Panc1 (cell line): ENCODE measurements at regions not wholly inside any gene's neighbourhood (a gene's known extent, or its start where the extent isn't known, plus 50 kb on each side); places are given as distances from the start of the nearest gene placed in this dataset.

Experiments used
- ATAC-seq: fragments of 200-7000 bp; cut with Tn5 transposase; 2 replicates; pipeline ENCODE4 v1.9.1; 2020; ENCODE audit warnings: mild to moderate bottlenecking, moderate library complexity
- BruUV-seq: library from RNA; stranded (reverse); fragments of 400-500 nt; replicated peaks from 2 replicates; lab custom pipeline; 2021; lab: Mats Ljungman, UMichigan
- CTCF ChIA-PET: fragments of 300-600 bp; sonication (Branson Sonifier 250); formaldehyde crosslinking; loops from one replicate; lab custom pipeline; 2022; ENCODE audit warnings: antibody characterized with exemption; lab: Charles Lee
- POLR2A ChIA-PET: fragments of 300-600 bp; sonication (Branson Sonifier 250); formaldehyde crosslinking; loops from one replicate; lab custom pipeline; 2022; ENCODE audit warnings: antibody characterized with exemption; lab: Charles Lee
- DNase-seq: peaks from one replicate; pipeline ENCODE4 v3.0.0-alpha.2; 2010; ENCODE audit warnings: low read depth, low spot score
- H3K27ac ChIP-seq: 2 replicates; pipeline ENCODE4 v1.5.1; 2011; ENCODE audit warnings: mild to moderate bottlenecking, low read length, inconsistent platforms
- H3K27me3 ChIP-seq: fragments of 200-500 bp; sonication (Bioruptor generic); 2 replicates; pipeline ENCODE4 v1.6.0; 2014; ENCODE audit warnings: low read length, inconsistent platforms; ENCODE audit not compliant: control insufficient read depth, insufficient read depth
- H3K36me3 ChIP-seq: fragments of 200-500 bp; sonication (Bioruptor generic); 2 replicates; pipeline ENCODE4 v1.5.1; 2014; ENCODE audit warnings: inconsistent platforms, mild to moderate bottlenecking, low read length, moderate library complexity; ENCODE audit not compliant: control insufficient read depth, insufficient read depth
- H3K4me1 ChIP-seq: 2 replicates; pipeline ENCODE4 v1.5.1; 2011; ENCODE audit warnings: inconsistent platforms, mild to moderate bottlenecking, low read length, moderate library complexity; ENCODE audit not compliant: control insufficient read depth, insufficient read depth
- H3K4me3 ChIP-seq, 2 experiments: 2 replicates each; pipeline ENCODE4 v1.5.1; 2011 to 2012; ENCODE audit warnings: low read depth in 2 of 2, low read length in 2 of 2, mild to moderate bottlenecking in 2 of 2, inconsistent platforms in 1 of 2, moderate library complexity in 1 of 2
- H3K9me3 ChIP-seq: fragments of 200-500 bp; sonication (Bioruptor generic); 2 replicates; pipeline ENCODE4 v1.5.1; 2014; ENCODE audit warnings: low read depth, mild to moderate bottlenecking, inconsistent platforms, low read length, moderate library complexity; ENCODE audit not compliant: control insufficient read depth, insufficient read depth
- POLR2AphosphoS5 ChIP-seq: IDR thresholded peaks from 2 replicates; pipeline ENCODE4 v1.6.1; 2012; ENCODE audit warnings: mild to moderate bottlenecking, low read depth, low read length, moderate library complexity
- SIN3A ChIP-seq: IDR thresholded peaks from 2 replicates; pipeline ENCODE4 v1.6.1; 2012; ENCODE audit warnings: low read depth, mild to moderate bottlenecking, low read length, moderate library complexity, borderline replicate concordance; ENCODE audit not compliant: insufficient read depth
- TCF7L2 ChIP-seq: IDR thresholded peaks from 2 replicates; pipeline ENCODE4 v1.6.1; 2011; ENCODE audit warnings: mild to moderate bottlenecking, low read depth, low read length, inconsistent platforms
- in situ Hi-C: cut with HindIII; loops from 2 replicates; pipeline ENCODE4 v1.10.0; 2016; ENCODE audit warnings: low sequenced_read_pairs, low pct_unique_long_range_greater_than_20kb
- intact Hi-C: fragments of 100-400 bp; cut with micrococcal nuclease; formaldehyde crosslinking; loops from one replicate; pipeline ENCODE4 v1.10.0; 2022; ENCODE audit not compliant: unreplicated experiment
- TF ChIP-seq, protein P1 (sequence below): fragments of 450-650 bp; IDR thresholded peaks from 2 replicates; pipeline ENCODE4 v1.5.1; 2017; ENCODE audit warnings: mild to moderate bottlenecking
- TF ChIP-seq, protein P2 (sequence below), 2 experiments: IDR thresholded peaks; 2 replicates each; pipeline ENCODE4 v1.6.1; 2011 to 2012; ENCODE audit warnings: low read depth in 2 of 2, control low read depth in 1 of 2, low read length in 1 of 2, mild to moderate bottlenecking in 1 of 2, moderate library complexity in 1 of 2; ENCODE audit not compliant: insufficient read depth in 1 of 2

DNA sequence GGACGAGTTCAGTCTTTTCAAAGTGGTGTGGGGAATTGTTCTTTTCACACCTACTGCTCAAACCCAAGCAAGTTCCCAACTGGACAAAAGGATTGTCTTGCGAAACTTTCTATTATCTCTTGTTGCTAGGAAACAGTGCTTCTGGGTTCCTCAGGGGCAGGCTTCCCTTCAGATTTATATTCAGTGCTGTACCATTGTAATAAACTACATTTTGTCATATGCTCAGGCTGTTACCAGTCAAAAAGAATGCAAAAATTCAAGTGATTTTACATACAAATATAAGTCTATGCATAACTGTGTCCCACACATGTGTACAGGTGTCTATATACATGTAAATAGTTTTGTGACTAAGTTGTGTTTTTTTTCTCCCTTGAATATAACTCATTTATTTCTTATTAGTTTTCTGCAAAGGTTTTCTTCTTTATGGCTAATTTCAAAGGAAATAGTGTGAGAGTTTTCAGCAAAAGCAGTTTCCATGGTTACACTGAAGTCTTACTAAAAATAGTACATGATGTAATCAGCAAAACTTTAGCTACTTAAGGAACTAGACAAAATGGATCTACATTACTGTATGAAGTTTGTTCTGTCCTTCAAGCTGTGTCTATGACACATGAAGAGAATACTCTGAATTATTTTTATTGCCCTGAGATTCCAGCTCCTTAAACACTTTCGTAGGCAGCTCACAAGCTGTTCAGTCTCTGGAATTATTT lies 430.2 kb upstream of the TMPO start:
- TF ChIP-seq TCF7L2, result no peak
- no peak for TF ChIP-seq SIN3A
- TF ChIP-seq, protein P1, sequence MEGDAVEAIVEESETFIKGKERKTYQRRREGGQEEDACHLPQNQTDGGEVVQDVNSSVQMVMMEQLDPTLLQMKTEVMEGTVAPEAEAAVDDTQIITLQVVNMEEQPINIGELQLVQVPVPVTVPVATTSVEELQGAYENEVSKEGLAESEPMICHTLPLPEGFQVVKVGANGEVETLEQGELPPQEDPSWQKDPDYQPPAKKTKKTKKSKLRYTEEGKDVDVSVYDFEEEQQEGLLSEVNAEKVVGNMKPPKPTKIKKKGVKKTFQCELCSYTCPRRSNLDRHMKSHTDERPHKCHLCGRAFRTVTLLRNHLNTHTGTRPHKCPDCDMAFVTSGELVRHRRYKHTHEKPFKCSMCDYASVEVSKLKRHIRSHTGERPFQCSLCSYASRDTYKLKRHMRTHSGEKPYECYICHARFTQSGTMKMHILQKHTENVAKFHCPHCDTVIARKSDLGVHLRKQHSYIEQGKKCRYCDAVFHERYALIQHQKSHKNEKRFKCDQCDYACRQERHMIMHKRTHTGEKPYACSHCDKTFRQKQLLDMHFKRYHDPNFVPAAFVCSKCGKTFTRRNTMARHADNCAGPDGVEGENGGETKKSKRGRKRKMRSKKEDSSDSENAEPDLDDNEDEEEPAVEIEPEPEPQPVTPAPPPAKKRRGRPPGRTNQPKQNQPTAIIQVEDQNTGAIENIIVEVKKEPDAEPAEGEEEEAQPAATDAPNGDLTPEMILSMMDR, result no peak
- TF ChIP-seq, protein P2, sequence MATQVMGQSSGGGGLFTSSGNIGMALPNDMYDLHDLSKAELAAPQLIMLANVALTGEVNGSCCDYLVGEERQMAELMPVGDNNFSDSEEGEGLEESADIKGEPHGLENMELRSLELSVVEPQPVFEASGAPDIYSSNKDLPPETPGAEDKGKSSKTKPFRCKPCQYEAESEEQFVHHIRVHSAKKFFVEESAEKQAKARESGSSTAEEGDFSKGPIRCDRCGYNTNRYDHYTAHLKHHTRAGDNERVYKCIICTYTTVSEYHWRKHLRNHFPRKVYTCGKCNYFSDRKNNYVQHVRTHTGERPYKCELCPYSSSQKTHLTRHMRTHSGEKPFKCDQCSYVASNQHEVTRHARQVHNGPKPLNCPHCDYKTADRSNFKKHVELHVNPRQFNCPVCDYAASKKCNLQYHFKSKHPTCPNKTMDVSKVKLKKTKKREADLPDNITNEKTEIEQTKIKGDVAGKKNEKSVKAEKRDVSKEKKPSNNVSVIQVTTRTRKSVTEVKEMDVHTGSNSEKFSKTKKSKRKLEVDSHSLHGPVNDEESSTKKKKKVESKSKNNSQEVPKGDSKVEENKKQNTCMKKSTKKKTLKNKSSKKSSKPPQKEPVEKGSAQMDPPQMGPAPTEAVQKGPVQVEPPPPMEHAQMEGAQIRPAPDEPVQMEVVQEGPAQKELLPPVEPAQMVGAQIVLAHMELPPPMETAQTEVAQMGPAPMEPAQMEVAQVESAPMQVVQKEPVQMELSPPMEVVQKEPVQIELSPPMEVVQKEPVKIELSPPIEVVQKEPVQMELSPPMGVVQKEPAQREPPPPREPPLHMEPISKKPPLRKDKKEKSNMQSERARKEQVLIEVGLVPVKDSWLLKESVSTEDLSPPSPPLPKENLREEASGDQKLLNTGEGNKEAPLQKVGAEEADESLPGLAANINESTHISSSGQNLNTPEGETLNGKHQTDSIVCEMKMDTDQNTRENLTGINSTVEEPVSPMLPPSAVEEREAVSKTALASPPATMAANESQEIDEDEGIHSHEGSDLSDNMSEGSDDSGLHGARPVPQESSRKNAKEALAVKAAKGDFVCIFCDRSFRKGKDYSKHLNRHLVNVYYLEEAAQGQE (IDR thresholded peaks at IDR 0.05; ENCODE audit: insufficient read depth in 1 of 2, low read depth in 2 of 2, low read length in 1 of 2), result no peak
- no peak for TF ChIP-seq POLR2AphosphoS5
- in situ Hi-C loops (no loop called here), intact Hi-C loops (no loop called here)
- Histone ChIP-seq H3K9me3 (no peaks in the 10 kb centered on the region), H3K4me1 (no peaks in the 10 kb centered on the region), H3K36me3 (no peaks in the 10 kb centered on the region), H3K27me3 (no peaks in the 10 kb centered on the region), H3K27ac (no peak overlapping the region), H3K4me3 (no peak overlapping the region)
- POLR2A ChIA-PET, result no interaction called here
- CTCF ChIA-PET, result no interaction called here
- no TSS peak for BruUV-seq
- ATAC-seq, result no peak
- no peak for DNase-seq

DNA sequence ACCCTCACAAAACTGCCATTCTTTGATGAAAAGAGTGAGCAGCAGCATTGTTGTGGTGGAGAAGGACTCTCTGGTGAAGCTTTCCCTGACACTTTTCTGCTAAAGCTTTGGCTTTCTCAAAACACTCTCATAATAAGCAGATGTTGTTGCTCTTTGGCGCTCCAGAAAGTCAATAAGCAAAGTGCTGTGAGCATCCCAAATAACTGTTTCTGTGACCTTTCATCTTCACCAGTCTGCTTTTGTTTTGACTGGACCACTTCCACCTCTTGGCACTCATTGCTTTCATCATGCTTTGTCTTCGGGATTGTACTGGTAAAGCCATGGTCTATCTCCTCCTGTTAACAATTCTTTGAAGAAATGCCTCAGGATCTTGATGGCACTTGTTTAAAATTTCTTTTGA lies 424.7 kb upstream of the TMPO start:
- H3K9me3 ChIP-seq, result no peaks in the 10 kb centered on the region
- no peaks in the 10 kb centered on the region for H3K4me1 ChIP-seq
- ATAC-seq (no peak), DNase-seq (no peak)
- ChIA-PET CTCF (no interaction called here), POLR2A (interaction anchor here (0.7 kb wide), 1 partner anchor 26 kb away, joined by 4 read pairs; no protein-coding TSS in a partner anchor)
- no peaks in the 10 kb centered on the region for H3K27me3 ChIP-seq
- no peak overlapping the region for H3K4me3 ChIP-seq
- in situ Hi-C loops, result no loop called here
- no peak overlapping the region for H3K27ac ChIP-seq
- H3K36me3 ChIP-seq, result no peaks in the 10 kb centered on the region
- BruUV-seq, result no TSS peak
- intact Hi-C loops, result no loop called here
- TF ChIP-seq POLR2AphosphoS5 (no peak), SIN3A (no peak), TCF7L2 (no peak)

DNA sequence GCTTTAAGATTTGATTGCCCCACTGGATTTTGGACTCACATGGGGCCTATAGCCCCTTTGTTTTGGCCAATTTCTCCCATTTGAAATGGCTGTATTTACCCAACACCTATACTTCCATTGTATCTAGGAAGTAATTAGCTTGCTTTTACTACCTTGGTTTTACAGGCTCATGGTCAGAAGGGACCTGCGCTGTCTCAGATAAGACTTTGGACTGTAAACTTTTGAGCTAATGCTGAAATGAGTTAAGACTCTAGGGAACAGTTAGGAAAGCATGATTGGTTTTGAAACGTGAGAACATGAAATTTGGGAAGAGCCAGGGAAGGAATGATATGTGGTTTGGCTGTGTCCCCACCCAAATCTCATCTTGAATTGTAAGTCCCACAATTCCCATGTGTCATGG lies 419.0 kb upstream of the TMPO start:
- Histone ChIP-seq H3K27me3 (no peaks in the 10 kb centered on the region), H3K9me3 (no peaks in the 10 kb centered on the region), H3K4me3 (no peak overlapping the region), H3K36me3 (no peaks in the 10 kb centered on the region), H3K27ac (no peak overlapping the region), H3K4me1 (no peaks in the 10 kb centered on the region)
- POLR2A ChIA-PET, result no interaction called here
- BruUV-seq, result no TSS peak
- intact Hi-C loops (no loop called here), in situ Hi-C loops (no loop called here)
- ATAC-seq, result no peak
- no peak for DNase-seq
- TF ChIP-seq TCF7L2 (no peak), SIN3A (no peak), POLR2AphosphoS5 (no peak)
- TF ChIP-seq, protein P2 (IDR thresholded peaks at IDR 0.05; ENCODE audit: insufficient read depth in 1 of 2, low read depth in 2 of 2, low read length in 1 of 2), result no peak
- TF ChIP-seq, protein P1, result no peak
- CTCF ChIA-PET, result no interaction called here
